CD1c-positive myeloid dendritic cell (primary cell): ENCODE measurements at regions not wholly inside any gene's neighbourhood (a gene's known extent, or its start where the extent isn't known, plus 50 kb on each side); places are given as distances from the start of the nearest gene placed in this dataset.
"Not testable (repeated sequence)": the region's sequence is repeated elsewhere in the genome, so short reads cannot be mapped to it uniquely, and the experiment has no call there.

Source experiments
- DNase-seq: peaks from one replicate; pipeline ENCODE4 v3.0.0-alpha.2; 2016; ENCODE audit errors: extremely low spot score

- DNase-seq: not testable (repeated sequence)
Observed at GRCh38 chr1:157368941-157369340, 183.4 kb downstream of the FCRL5 start.

- no peak for DNase-seq
Observed at GRCh38 chr1:157368363-157368762, 184.0 kb downstream of the FCRL5 start.

GRCh38 chr1:157367870-157368269, 184.4 kb downstream of the FCRL5 start:
- no peak for DNase-seq

- no peak for DNase-seq
Observed at GRCh38 chr1:157367091-157367739, 185.1 kb downstream of the FCRL5 start.

- no peak for DNase-seq
Observed at GRCh38 chr1:157364612-157365011, 187.7 kb downstream of the FCRL5 start.

- peak; percentile 40 for DNase-seq
Observed at GRCh38 chr1:157363660-157364140, 188.6 kb downstream of the FCRL5 start.

GRCh38 chr1:157360023-157360390, 192.3 kb downstream of the FCRL5 start:
- DNase-seq: no peak

- DNase-seq: no peak
Observed at GRCh38 chr1:157359314-157360022, 192.8 kb downstream of the FCRL5 start.

GRCh38 chr1:157357111-157357510, 195.2 kb downstream of the FCRL5 start:
- DNase-seq: no peak

GRCh38 chr1:157356601-157357000, 195.7 kb downstream of the FCRL5 start:
- DNase-seq: no peak

- no peak for DNase-seq
Observed at GRCh38 chr1:157353546-157353945, 198.8 kb downstream of the FCRL5 start.

GRCh38 chr1:157352817-157353408, 199.4 kb downstream of the FCRL5 start:
- DNase-seq: no peak

GRCh38 chr1:157352216-157352615, 200.1 kb downstream of the FCRL5 start:
- no peak for DNase-seq

GRCh38 chr1:157351800-157352199, 200.5 kb downstream of the FCRL5 start:
- DNase-seq: not testable (repeated sequence)

- no peak for DNase-seq
Observed at GRCh38 chr1:157348538-157349480, 203.5 kb downstream of the FCRL5 start.

GRCh38 chr1:157347506-157347905, 204.8 kb downstream of the FCRL5 start:
- DNase-seq: no peak

- DNase-seq: not testable (repeated sequence)
Observed at GRCh38 chr1:157337785-157338184, 199.6 kb upstream of the ETV3 start.

- DNase-seq: peak; percentile 50
Observed at GRCh38 chr1:157335056-157335455, 196.9 kb upstream of the ETV3 start.

GRCh38 chr1:157334041-157334440, 195.8 kb upstream of the ETV3 start:
- DNase-seq: no peak

GRCh38 chr1:157330177-157330576, 192.0 kb upstream of the ETV3 start:
- not testable (repeated sequence) for DNase-seq

GRCh38 chr1:157328120-157328519, 189.9 kb upstream of the ETV3 start:
- not testable (repeated sequence) for DNase-seq
